ENCODE measurements at regions not wholly inside any gene's neighbourhood (a gene's known extent, or its start where the extent isn't known, plus 50 kb on each side); places are given as distances from the start of the nearest gene placed in this dataset.

- DNase-seq = no peak
Observed at GRCh38 chr10:25117757-25118156, 57.0 kb upstream of the GPR158 start.

DNA sequence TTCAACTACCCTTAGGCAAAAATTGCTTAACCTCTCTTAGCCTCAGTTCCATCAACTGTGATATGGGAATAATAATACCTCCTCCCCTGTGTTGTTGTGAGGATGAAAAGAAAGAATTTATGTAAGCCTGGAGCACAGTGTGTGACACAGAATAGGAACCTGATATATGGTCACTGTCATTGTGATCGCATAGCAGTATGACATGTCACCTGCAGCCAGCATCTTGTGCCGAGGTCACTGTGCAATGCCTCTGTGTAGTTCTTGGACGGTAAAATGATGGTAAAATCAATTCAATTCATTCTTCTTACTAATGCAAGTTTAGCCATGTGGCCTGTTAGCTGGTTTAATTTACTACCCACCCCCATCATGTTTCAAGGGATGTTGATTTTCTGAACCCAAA, 54.6 kb upstream of the GPR158 start:
- DNase-seq = no peak

Data from activated CD4-positive, alpha-beta T cell treated with anti-CD3 and anti-CD28 coated beads, Interleukin-10, Interleukin-2, amounts not matched to agents 100 ng/mL and 50 ng/mL, durations not matched to agents 16 hours and 8 hours (primary cell).